NCI-H146 treated with DMSO at 0.1 percent for 48 hours (cell line): ENCODE measurements at regions not wholly inside any gene's neighbourhood (a gene's known extent, or its start where the extent isn't known, plus 50 kb on each side); places are given as distances from the start of the nearest gene placed in this dataset.
"Not testable (repeated sequence)": the region's sequence is repeated elsewhere in the genome, so short reads cannot be mapped to it uniquely, and the experiment has no call there.

Experiments
- DNase-seq: peaks from one replicate; lab custom pipeline; 2025; ENCODE audit not compliant: unreplicated experiment; lab: John Stamatoyannopoulos, UW

DNA sequence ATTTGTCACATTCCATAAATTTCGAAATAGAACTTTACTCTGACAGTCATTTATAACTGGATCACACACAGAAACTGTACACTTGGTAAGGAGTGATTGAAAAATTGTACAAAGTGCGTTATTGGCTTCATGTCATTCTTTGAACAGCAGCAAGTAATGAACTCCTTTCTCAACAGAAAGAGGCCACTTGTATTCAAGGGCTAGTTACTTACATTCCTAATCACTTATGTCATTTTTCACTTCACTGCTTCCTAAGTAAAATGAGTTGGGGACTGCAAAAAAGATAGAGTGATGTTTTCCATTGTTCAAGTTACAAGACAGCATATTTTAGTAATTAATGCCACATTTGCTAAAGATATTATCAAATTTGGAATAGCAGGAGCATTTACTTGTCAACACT lies 893.2 kb downstream of the DTWD2 start:
- no peak for DNase-seq

DNA sequence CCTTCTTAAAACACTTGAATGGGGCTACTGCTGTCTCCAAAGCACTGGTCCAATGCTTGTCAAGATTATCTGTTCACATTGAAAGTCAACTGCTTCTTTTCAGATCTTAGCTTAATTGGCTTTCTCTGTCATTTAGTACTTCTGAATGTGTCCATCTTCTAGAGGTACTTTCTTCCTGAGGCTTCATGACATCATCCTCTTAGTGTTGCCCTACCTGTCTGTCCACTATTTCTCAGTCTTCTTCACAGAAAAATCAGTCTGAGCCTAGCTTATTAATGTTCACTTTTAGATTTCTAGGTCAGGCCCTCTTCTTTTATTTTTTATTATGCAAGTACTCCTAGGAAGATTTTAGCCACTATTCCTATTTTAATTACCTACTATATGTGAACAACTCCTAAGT lies 899.9 kb downstream of the DTWD2 start:
- no peak for DNase-seq

DNA sequence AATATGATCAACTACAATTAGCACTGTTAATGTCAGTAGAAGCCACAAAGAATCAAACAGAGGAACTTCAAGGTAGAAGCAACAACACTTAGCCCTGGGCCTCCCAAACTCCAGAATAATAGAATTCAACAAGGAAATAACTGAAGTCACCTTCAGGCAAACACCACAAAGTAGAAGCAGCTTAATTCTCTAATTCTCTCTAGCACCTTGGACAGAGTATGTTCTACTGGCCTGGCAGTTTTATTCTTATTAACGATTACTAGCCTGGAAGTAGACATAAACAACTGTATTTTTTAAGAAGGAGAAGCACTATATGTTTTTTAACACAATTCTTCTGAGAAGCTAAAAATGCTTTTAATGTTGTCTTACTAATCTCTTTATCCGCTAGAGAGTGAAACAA lies 911.9 kb downstream of the DTWD2 start:
- no peak for DNase-seq

DNA sequence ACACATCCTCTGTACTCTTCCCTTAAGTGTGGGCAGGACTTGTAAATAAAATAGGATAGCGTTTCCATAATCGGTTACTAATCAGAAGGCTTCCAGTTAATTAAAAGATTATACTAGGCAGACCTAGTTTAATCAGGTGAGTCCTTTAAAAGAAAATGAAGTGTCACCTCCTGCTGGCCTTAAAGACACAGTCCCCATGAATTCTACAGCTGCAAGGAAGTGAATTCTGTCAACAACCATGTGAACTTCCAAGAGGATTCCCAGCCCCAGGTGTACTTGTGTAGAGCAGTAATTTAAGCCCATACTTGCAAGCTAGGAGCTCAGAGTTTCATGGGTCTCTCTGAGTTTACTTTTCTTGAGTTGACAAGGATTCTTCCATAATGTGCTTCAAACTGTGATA lies 918.3 kb downstream of the DTWD2 start:
- no peak for DNase-seq

DNA sequence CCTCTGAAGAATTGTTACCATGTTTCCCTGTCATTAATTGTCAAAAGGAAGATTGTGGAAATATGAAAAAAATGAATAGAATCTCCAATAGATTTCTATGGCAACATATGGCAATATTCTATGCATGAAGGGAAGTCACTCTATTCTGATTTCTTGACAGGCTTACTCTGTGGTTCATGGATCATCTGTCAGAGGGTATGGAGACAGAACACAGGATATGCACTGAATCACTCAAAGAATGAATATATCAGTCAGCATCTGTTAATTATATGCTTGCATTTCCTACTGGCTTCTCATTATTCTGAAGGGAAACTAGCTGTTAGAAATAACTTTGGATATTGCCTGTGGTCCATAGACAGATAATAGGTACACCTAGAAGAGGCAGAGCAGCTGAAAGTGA lies 918.9 kb downstream of the DTWD2 start:
- DNase-seq: no peak

DNA sequence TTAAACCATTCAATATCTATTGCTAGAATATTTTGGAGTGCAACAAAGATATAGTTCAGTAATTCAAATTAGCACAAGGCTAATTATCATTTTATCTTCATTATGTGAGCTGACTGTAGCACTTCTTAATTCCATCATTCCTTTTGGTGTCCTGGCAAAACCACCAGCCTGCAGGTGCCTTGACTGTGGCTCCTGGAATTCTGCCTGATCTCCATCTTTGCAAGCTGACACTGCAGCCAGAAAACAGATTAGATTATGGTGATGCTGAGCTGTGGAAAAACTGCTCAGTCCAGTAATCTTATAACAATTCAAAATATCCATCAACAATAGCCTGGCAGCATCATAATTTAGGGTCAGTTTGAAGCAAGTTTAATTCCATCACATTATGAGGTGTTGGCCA lies 919.5 kb downstream of the DTWD2 start:
- DNase-seq: no peak

DNA sequence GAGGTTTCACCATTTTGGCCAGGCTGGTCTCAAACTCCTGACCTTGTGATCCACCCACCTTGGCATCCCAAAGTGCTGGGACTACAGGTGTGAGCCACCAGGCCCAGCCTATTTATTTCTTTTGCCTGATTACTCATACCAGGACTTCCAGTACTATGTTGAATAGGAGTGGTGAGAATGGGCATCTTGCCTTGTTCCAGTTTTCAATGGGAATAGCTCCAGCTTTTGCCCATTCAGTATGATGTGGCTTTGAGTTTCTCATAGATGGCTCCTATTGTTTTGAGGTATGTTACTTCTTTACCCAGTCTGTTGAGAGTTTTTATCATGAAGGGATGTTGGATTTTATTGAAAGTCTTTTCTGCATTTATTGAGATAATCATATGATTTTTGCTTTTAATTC lies 924.5 kb downstream of the DTWD2 start:
- not testable (repeated sequence) for DNase-seq

DNA sequence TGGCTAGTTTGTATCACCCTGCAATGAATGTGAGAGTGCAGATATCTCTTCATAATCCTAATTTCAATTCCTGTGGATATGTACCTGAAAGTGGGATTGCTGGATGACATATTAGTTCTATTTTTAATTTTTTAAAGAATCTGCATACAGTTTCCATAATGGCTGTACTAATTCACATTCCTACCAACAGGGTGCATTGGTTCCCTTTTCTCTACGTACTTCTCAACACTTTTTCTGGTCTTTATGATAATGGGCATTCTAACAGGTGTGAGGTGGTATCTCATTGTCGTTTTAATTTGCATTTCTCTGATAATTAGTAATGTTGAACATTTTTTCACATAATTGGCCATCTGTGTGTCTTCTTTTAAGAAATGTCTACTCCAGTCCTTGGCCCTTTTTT lies 927.5 kb downstream of the DTWD2 start:
- no peak for DNase-seq

DNA sequence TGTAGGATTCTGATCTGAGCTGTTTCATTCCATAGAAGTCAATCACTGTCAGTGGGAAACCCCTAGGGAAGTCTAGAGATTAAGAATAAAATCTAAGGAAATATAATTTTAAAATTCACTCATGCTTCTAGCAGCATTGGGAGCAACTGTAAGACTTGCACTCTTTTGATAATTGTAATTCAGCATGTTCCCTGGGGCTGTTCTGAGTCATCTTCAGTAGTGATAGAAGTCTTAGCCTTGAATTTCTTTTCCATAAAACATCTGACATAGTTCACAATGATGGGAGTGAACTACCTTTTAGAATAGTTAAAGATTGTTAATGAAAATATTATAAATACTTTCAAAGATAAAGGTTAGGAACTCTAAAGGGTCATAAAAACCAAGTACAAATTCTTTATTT lies 935.8 kb downstream of the DTWD2 start:
- DNase-seq: no peak

DNA sequence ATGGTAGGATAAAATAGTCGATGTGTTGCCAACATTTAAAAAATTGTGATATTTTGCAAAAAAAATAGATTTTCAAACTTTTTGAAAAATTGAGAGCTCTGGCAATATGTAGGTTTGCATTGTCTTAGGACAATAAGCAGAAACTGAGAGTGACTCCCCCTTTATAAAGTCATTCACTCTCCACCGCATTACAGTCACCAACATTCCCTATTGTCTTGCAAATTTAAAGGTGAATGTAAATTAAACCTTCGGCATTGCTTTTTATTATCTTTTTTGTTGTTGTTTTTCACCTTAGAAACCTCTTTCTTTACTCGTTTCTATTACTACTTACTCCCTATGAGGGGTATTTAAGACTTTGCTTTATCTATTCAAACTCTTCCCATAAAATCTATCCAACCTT lies 944.2 kb downstream of the DTWD2 start:
- no peak for DNase-seq

DNA sequence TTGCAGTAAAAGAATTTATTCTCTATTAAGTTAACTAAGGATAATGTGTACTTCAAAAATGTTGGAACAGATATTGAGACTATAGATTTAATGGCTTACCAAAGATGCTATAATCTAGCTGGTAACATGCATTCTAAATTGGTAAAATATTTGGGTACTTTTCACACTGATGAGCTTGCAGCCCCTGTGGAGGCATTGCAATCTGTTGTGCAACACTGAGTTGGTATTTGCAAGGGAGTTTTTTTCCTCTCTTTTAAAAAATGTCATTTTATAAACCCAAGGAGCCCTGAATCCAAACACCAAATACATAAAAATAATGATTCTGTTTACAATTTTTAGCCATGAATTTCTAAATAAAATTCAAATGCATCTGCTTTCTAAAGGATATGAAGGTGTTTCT lies 944.8 kb downstream of the DTWD2 start:
- DNase-seq: no peak

DNA sequence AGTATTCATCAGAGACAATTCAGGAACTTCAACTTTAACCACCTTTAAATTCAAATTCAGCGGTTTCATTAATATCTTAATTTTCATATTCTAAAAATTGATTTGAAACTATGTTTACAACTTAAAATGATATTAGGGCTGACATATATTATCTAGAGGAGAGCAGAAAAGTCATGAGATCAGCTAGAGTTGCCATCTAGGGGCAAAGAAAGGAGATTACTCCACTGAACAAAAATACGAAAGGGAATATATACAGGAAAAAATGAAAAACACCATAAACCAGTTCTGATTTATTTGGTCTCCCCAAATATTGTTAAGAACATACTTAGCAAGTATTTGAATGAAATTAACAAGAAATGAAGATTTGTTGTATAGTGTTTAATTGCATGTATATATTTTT lies 946.3 kb downstream of the DTWD2 start:
- DNase-seq: no peak

DNA sequence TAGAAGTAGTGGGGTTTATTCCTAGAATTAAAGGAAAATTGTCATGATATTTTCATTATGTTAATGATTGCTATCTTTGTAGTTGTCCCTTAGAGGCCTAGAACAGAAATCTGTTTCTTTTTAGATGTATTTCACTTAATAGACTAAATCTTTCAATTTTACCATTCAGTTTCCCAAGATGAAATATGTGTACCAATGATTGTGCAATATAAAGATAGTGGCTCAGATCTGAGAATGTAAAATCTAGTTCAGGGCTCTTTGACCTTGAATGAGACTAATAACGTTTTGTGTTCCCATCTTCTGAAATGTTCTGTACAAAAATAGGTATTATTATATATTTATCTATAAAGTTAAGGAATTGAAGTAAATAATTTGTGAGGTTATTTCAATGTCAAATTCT lies 947.9 kb downstream of the DTWD2 start:
- DNase-seq: no peak

DNA sequence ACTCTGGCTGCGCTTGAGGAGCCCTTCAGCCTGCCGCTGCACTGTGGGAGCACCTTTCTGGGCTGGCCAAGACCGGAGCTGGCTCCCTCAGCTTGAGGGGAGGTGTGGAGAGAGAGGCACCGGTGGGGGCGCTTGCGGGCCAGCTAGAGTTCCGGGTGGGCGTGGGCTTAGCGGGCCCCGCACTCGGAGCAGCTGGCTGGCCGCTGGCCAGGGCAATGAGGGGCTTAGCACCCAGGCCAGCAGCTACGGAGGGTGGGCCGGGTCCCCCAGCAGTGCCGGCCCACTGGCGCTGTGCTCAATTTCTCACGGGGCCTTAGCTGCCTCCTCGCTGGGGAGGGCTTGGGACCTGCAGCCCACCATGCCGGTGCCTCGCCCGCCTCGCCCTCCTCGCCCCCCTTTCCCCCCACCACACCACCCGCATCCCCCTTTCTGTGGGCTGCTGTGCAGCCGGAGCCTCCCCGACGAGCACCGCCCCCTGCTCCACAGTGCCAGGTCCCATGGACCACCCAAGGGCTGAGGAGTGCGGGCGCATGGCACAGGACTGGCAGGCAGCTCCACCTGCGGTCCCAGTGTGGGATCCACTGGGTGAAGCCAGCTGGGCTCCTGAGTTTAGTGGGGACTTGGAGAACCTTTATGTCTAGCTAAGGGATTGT lies 954.5 kb downstream of the DTWD2 start:
- no peak for DNase-seq

DNA sequence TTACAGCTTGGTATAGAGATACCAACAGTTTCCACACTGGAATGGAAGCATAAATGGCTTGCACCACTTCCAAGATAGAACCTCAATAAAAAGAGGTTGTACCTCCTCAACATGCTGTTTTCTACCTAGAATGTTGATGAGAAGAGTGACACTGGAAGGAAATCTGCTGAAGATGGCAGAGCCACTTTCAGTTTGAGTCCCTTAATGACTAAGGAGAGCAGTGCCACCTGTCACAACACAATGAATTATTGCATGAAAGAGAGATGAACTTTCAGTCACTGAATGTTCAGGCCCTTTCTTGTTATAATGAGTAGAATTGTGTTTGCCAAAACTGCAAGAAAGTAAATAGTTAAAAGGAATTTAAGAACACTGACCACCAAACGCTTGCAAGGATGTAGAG lies 958.5 kb downstream of the DTWD2 start:
- no peak for DNase-seq

DNA sequence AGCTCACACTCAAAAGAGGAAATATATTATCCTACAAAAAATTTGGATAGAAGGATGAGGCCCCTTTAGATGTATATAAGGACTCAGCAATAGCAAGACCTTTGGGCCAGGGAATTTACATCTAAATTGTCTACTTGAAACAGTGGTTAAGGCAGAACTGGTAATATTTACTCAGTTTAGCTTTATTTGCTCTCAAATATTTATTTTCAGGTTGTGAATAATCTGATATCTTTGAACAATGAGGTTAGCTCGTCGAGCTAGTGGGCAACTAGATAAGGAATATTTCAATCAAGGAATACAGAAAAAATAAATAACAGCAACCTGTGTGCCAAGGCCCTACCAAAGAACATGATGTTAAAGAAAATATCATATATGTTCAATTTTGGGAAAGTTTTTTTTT lies 966.3 kb downstream of the DTWD2 start:
- DNase-seq: no peak

DNA sequence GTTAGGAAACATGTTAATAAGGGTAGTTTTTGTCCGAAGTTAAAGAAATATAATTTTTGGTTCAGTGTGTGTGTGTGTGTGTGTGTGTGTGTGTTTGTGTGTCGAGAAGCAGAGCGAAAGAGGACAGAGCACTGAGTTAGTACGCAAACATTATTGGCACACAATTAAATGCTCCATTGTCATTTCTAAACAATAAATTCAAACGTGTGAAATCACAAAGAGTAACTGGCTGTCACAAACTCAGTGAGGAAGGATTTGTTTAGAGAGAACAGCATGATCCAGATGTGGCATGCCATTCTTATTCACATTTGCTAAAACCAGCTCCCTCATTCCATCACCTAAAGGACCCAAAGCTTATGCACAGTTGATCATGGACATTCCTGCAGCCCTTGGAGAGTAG lies 970.8 kb downstream of the DTWD2 start:
- no peak for DNase-seq

DNA sequence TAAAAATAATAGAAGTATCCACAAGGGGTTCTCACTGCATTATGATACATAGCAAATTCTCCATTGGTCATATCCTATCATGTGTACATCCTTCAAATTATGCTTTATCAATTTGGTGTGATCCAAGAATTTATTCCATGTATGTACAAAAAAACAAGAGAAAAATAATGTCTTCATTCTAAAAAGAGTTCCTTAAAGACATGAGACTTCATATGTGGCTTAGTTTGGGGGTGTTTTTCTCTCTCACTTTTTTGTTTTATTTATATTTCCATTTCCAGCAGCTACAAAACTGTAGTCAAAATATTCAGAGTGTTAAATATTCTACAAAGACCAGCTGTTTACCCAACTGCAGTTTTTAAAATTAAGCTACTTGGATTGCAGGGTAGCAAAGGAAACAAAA lies 972.0 kb downstream of the DTWD2 start:
- no peak for DNase-seq

DNA sequence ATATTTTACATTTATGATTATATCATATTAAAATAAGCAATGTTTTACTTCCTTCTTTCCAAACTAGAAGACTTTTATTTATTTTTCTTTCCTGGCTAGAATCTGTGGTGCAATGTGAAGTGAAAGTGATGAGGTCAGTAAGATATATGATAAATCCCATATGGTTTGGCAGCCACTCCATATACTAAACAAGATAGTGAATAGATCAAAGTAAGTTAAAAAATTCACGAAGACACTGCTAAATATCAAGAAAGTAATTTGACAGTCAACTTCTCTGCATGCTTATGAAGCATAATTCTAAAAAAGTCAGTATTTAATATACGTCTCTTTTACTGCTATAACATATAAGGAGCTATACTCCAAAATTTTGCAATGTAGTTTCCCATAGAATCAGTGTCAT lies 972.8 kb downstream of the DTWD2 start:
- DNase-seq: no peak

DNA sequence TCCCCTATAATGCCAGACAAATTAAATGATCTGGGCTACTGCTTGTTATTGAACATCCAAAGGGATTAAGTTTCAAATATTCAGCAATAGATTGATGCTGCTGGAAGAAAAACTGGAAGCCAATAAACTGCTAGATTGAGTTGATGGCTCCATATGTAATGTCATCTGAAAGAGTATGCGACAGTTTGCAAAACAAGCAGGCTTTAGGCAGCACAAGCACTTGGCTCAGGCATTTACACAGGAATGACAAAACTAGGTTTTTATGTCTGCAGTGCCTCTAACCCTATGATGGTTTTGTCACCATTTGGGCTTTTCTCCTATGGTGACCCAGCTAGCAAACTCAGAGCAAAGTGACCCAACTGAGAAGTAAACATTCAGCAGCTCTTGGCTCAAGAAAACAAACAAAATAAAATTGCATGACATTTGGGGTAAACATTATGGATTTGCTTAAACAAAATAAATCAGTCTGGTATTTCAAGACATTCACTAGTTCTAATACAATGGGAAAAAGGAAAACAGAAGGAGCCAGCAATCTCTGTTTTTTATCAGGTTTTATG lies 978.5 kb downstream of the DTWD2 start:
- no peak for DNase-seq

DNA sequence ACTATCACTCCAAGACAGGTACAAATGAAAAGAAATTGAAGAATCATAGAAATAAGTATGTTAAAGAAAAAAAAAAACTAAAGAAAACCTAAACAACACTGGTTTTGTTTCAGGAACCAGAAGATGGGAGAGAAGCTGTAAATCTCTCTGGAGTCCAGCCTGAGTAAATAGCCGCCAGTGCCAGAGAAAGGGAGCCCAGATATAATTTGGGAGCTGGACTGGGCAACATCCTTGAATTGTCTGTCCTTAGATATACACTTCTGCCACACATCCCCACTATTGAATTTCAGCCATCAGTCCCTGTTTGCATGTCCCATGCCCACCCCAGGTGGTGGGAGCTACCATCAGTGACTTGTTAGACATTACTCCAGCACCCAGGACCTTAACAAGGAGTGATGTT lies 979.6 kb downstream of the DTWD2 start:
- no peak for DNase-seq

DNA sequence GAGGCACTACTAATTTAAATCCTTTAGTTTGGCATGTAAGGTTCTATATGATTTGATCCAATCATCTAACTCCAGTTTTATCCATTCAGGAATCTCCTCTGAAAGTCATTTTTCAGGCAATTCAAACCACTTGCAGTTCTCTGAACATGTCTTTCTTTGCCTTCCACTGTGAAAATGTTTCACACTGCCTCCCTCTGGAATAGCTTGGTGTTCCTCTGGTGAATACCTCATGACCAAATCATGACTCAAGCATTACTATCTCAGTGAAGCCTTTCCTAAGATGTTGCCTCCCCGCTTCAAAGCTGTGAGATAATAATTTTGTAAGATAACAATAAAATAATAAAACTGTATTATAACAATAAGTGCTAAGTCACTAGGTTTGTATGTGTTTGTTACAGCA lies 981.1 kb downstream of the DTWD2 start:
- no peak for DNase-seq

DNA sequence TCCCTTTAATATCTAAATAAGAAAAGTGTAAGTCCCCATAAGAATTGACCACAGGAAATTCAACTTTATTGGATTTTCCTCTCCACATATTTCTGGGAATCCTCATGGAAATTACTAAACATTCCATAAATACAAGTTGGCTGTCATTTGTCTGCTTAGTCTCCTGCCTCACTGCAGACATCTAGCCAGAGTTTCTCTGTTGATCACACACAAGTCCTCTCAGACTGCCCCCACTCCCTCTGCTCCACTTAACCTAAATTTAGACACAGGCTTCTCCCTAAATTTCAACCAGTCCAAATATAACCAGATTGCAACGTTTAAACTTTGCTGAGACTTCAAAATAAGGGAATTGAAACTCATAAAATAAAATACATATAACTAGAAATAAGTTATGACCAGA lies 982.1 kb downstream of the DTWD2 start:
- no peak for DNase-seq
